ENCODE measurements at regions not wholly inside any gene's neighbourhood (a gene's known extent, or its start where the extent isn't known, plus 50 kb on each side); places are given as distances from the start of the nearest gene placed in this dataset.
"Not testable (repeated sequence)": the region's sequence is repeated elsewhere in the genome, so short reads cannot be mapped to it uniquely, and the experiment has no call there.

- in situ Hi-C loops (cut with HindIII; ENCODE audit: low pct_unique_long_range_greater_than_20kb, low sequenced_read_pairs): no loop called here
- DNase-seq (ENCODE audit: low read depth, low spot score): no peak
Measured at GRCh38 chr21:36241717-36242116, 78.3 kb upstream of the MORC3 start.

- in situ Hi-C loops (cut with HindIII; ENCODE audit: low pct_unique_long_range_greater_than_20kb, low sequenced_read_pairs): no loop called here
- no peak for DNase-seq (ENCODE audit: low read depth, low spot score)
Measured at GRCh38 chr21:36245115-36245514, 74.9 kb upstream of the MORC3 start.

GRCh38 chr21:36245649-36246048 lies 74.3 kb upstream of the MORC3 start:
- no peak for DNase-seq (ENCODE audit: low read depth, low spot score)
- in situ Hi-C loops (cut with HindIII; ENCODE audit: low pct_unique_long_range_greater_than_20kb, low sequenced_read_pairs): no loop called here

- in situ Hi-C loops (cut with HindIII; ENCODE audit: low pct_unique_long_range_greater_than_20kb, low sequenced_read_pairs): no loop called here
- DNase-seq (ENCODE audit: low read depth, low spot score): no peak
Measured at GRCh38 chr21:36246080-36246631, 73.8 kb upstream of the MORC3 start.

GRCh38 chr21:36247316-36248010 lies 72.5 kb upstream of the MORC3 start:
- DNase-seq (ENCODE audit: low read depth, low spot score): no peak
- in situ Hi-C loops (cut with HindIII; ENCODE audit: low pct_unique_long_range_greater_than_20kb, low sequenced_read_pairs): no loop called here

GRCh38 chr21:36249576-36250422 lies 70.2 kb upstream of the MORC3 start:
- in situ Hi-C loops (cut with HindIII; ENCODE audit: low pct_unique_long_range_greater_than_20kb, low sequenced_read_pairs): no loop called here
- no peak for DNase-seq (ENCODE audit: low read depth, low spot score)

- no peak for DNase-seq (ENCODE audit: low read depth, low spot score)
- in situ Hi-C loops (cut with HindIII; ENCODE audit: low pct_unique_long_range_greater_than_20kb, low sequenced_read_pairs): no loop called here
Measured at GRCh38 chr21:36250423-36251075, 69.4 kb upstream of the MORC3 start.

- in situ Hi-C loops (cut with HindIII; ENCODE audit: low pct_unique_long_range_greater_than_20kb, low sequenced_read_pairs): no loop called here
- DNase-seq (ENCODE audit: low read depth, low spot score): no peak
Measured at GRCh38 chr21:36254106-36254941, 65.7 kb upstream of the MORC3 start.

- in situ Hi-C loops (cut with HindIII; ENCODE audit: low pct_unique_long_range_greater_than_20kb, low sequenced_read_pairs): no loop called here
Measured at GRCh38 chr21:36255663-36256062, 64.3 kb upstream of the MORC3 start.

GRCh38 chr21:36257657-36258056 lies 62.3 kb upstream of the MORC3 start:
- DNase-seq (ENCODE audit: low read depth, low spot score): no peak
- in situ Hi-C loops (cut with HindIII; ENCODE audit: low pct_unique_long_range_greater_than_20kb, low sequenced_read_pairs): no loop called here

More at GRCh38 chr21:36255663-36256062, 64.3 kb upstream of the MORC3 start:
- DNase-seq (ENCODE audit: low read depth, low spot score): no peak

- peak; percentile 71 for DNase-seq (ENCODE audit: low read depth, low spot score)
- in situ Hi-C loops (cut with HindIII; ENCODE audit: low pct_unique_long_range_greater_than_20kb, low sequenced_read_pairs): no loop called here
Measured at GRCh38 chr21:36260030-36260787, 59.8 kb upstream of the MORC3 start.

GRCh38 chr21:36260802-36261201 lies 59.2 kb upstream of the MORC3 start:
- in situ Hi-C loops (cut with HindIII; ENCODE audit: low pct_unique_long_range_greater_than_20kb, low sequenced_read_pairs): no loop called here
- no peak for DNase-seq (ENCODE audit: low read depth, low spot score)

GRCh38 chr21:36261459-36261858 lies 58.5 kb upstream of the MORC3 start:
- DNase-seq (ENCODE audit: low read depth, low spot score): no peak
- in situ Hi-C loops (cut with HindIII; ENCODE audit: low pct_unique_long_range_greater_than_20kb, low sequenced_read_pairs): no loop called here

- in situ Hi-C loops (cut with HindIII; ENCODE audit: low pct_unique_long_range_greater_than_20kb, low sequenced_read_pairs): no loop called here
- no peak for DNase-seq (ENCODE audit: low read depth, low spot score)
Measured at GRCh38 chr21:36263797-36264196, 56.2 kb upstream of the MORC3 start.

- in situ Hi-C loops (cut with HindIII; ENCODE audit: low pct_unique_long_range_greater_than_20kb, low sequenced_read_pairs): no loop called here
- no peak for DNase-seq (ENCODE audit: low read depth, low spot score)
Measured at GRCh38 chr21:36265431-36265830, 54.6 kb upstream of the MORC3 start.

GRCh38 chr21:36267828-36268227 lies 52.2 kb upstream of the MORC3 start:
- in situ Hi-C loops (cut with HindIII; ENCODE audit: low pct_unique_long_range_greater_than_20kb, low sequenced_read_pairs); DNase-seq (ENCODE audit: low read depth, low spot score): not testable (repeated sequence)

- in situ Hi-C loops (cut with HindIII; ENCODE audit: low pct_unique_long_range_greater_than_20kb, low sequenced_read_pairs); DNase-seq (ENCODE audit: low read depth, low spot score): not testable (repeated sequence)
Measured at GRCh38 chr21:36268264-36268663, 51.7 kb upstream of the MORC3 start.

Measured in SK-MEL-5 (cell line).